Panc1 (cell line): ENCODE measurements at regions not wholly inside any gene's neighbourhood (a gene's known extent, or its start where the extent isn't known, plus 50 kb on each side); places are given as distances from the start of the nearest gene placed in this dataset.

Experiments used
- ATAC-seq: fragments of 200-7000 bp; cut with Tn5 transposase; 2 replicates; pipeline ENCODE4 v1.9.1; 2020; ENCODE audit warnings: mild to moderate bottlenecking, moderate library complexity
- BruUV-seq: library from RNA; stranded (reverse); fragments of 400-500 nt; replicated peaks from 2 replicates; lab custom pipeline; 2021; lab: Mats Ljungman, UMichigan
- CTCF ChIA-PET: fragments of 300-600 bp; sonication (Branson Sonifier 250); formaldehyde crosslinking; loops from one replicate; lab custom pipeline; 2022; ENCODE audit warnings: antibody characterized with exemption; lab: Charles Lee
- POLR2A ChIA-PET: fragments of 300-600 bp; sonication (Branson Sonifier 250); formaldehyde crosslinking; loops from one replicate; lab custom pipeline; 2022; ENCODE audit warnings: antibody characterized with exemption; lab: Charles Lee
- DNase-seq: peaks from one replicate; pipeline ENCODE4 v3.0.0-alpha.2; 2010; ENCODE audit warnings: low read depth, low spot score
- H3K27ac ChIP-seq: 2 replicates; pipeline ENCODE4 v1.5.1; 2011; ENCODE audit warnings: mild to moderate bottlenecking, low read length, inconsistent platforms
- H3K27me3 ChIP-seq: fragments of 200-500 bp; sonication (Bioruptor generic); 2 replicates; pipeline ENCODE4 v1.6.0; 2014; ENCODE audit warnings: low read length, inconsistent platforms; ENCODE audit not compliant: control insufficient read depth, insufficient read depth
- H3K36me3 ChIP-seq: fragments of 200-500 bp; sonication (Bioruptor generic); 2 replicates; pipeline ENCODE4 v1.5.1; 2014; ENCODE audit warnings: inconsistent platforms, mild to moderate bottlenecking, low read length, moderate library complexity; ENCODE audit not compliant: control insufficient read depth, insufficient read depth
- H3K4me1 ChIP-seq: 2 replicates; pipeline ENCODE4 v1.5.1; 2011; ENCODE audit warnings: inconsistent platforms, mild to moderate bottlenecking, low read length, moderate library complexity; ENCODE audit not compliant: control insufficient read depth, insufficient read depth
- H3K4me3 ChIP-seq, 2 experiments: 2 replicates each; pipeline ENCODE4 v1.5.1; 2011 to 2012; ENCODE audit warnings: low read depth in 2 of 2, low read length in 2 of 2, mild to moderate bottlenecking in 2 of 2, inconsistent platforms in 1 of 2, moderate library complexity in 1 of 2
- H3K9me3 ChIP-seq: fragments of 200-500 bp; sonication (Bioruptor generic); 2 replicates; pipeline ENCODE4 v1.5.1; 2014; ENCODE audit warnings: low read depth, mild to moderate bottlenecking, inconsistent platforms, low read length, moderate library complexity; ENCODE audit not compliant: control insufficient read depth, insufficient read depth
- POLR2AphosphoS5 ChIP-seq: IDR thresholded peaks from 2 replicates; pipeline ENCODE4 v1.6.1; 2012; ENCODE audit warnings: mild to moderate bottlenecking, low read depth, low read length, moderate library complexity
- SIN3A ChIP-seq: IDR thresholded peaks from 2 replicates; pipeline ENCODE4 v1.6.1; 2012; ENCODE audit warnings: low read depth, mild to moderate bottlenecking, low read length, moderate library complexity, borderline replicate concordance; ENCODE audit not compliant: insufficient read depth
- TCF7L2 ChIP-seq: IDR thresholded peaks from 2 replicates; pipeline ENCODE4 v1.6.1; 2011; ENCODE audit warnings: mild to moderate bottlenecking, low read depth, low read length, inconsistent platforms
- in situ Hi-C: cut with HindIII; loops from 2 replicates; pipeline ENCODE4 v1.10.0; 2016; ENCODE audit warnings: low sequenced_read_pairs, low pct_unique_long_range_greater_than_20kb
- intact Hi-C: fragments of 100-400 bp; cut with micrococcal nuclease; formaldehyde crosslinking; loops from one replicate; pipeline ENCODE4 v1.10.0; 2022; ENCODE audit not compliant: unreplicated experiment
- TF ChIP-seq, protein P1 (sequence below), 2 experiments: IDR thresholded peaks; 2 replicates each; pipeline ENCODE4 v1.6.1; 2011 to 2012; ENCODE audit warnings: low read depth in 2 of 2, control low read depth in 1 of 2, low read length in 1 of 2, mild to moderate bottlenecking in 1 of 2, moderate library complexity in 1 of 2; ENCODE audit not compliant: insufficient read depth in 1 of 2
- TF ChIP-seq, protein P2 (sequence below): fragments of 450-650 bp; IDR thresholded peaks from 2 replicates; pipeline ENCODE4 v1.5.1; 2017; ENCODE audit warnings: mild to moderate bottlenecking

DNA sequence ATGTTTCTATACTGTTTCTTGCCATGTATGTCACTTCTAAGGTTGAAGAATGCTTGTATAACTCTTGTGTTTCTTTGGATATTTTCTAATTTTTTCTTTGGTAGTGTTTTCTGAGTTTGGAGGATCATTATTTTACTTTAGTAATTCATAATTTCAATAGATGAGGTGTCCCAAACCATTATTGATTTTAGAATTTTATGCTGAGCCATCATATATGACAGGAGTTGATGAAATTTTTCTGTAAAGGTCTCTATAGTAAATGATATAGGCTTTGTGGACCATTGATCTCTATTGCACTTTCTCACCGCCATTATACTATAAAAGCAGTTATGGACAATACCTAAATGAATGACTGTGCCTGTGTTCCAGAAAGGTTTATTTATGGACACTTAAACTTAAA lies 183.3 kb upstream of the PPP1R3A start:
- DNase-seq, result no peak
- in situ Hi-C loops, result no loop called here

DNA sequence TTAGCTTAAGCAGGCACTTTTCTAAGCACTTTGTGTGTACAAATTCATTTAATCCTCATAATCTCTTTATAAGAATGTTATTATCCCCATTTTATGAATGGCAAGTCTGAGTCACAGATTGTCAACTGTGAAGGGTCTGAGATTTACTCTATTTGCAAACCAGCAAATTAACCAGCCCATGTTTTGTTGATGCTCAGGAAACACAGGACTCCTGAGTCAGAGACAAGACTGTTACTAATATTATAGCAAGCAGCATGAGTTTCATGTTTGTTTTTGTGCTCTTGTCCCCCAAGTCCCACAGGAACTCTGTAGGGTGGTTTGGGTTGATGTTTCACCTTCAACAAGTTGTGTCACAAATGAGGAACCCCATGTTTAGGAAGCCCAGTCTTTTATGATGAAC lies 182.0 kb upstream of the PPP1R3A start:
- BruUV-seq, result no TSS peak
- intact Hi-C loops (no loop called here), in situ Hi-C loops (no loop called here)
- no peak for DNase-seq
- no peaks in the 10 kb centered on the region for H3K27me3 ChIP-seq
- no peak for ATAC-seq
- H3K27ac ChIP-seq, result no peak overlapping the region
- no peak for TF ChIP-seq TCF7L2
- TF ChIP-seq, protein P1, sequence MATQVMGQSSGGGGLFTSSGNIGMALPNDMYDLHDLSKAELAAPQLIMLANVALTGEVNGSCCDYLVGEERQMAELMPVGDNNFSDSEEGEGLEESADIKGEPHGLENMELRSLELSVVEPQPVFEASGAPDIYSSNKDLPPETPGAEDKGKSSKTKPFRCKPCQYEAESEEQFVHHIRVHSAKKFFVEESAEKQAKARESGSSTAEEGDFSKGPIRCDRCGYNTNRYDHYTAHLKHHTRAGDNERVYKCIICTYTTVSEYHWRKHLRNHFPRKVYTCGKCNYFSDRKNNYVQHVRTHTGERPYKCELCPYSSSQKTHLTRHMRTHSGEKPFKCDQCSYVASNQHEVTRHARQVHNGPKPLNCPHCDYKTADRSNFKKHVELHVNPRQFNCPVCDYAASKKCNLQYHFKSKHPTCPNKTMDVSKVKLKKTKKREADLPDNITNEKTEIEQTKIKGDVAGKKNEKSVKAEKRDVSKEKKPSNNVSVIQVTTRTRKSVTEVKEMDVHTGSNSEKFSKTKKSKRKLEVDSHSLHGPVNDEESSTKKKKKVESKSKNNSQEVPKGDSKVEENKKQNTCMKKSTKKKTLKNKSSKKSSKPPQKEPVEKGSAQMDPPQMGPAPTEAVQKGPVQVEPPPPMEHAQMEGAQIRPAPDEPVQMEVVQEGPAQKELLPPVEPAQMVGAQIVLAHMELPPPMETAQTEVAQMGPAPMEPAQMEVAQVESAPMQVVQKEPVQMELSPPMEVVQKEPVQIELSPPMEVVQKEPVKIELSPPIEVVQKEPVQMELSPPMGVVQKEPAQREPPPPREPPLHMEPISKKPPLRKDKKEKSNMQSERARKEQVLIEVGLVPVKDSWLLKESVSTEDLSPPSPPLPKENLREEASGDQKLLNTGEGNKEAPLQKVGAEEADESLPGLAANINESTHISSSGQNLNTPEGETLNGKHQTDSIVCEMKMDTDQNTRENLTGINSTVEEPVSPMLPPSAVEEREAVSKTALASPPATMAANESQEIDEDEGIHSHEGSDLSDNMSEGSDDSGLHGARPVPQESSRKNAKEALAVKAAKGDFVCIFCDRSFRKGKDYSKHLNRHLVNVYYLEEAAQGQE (IDR thresholded peaks at IDR 0.05; ENCODE audit: insufficient read depth in 1 of 2, low read depth in 2 of 2, low read length in 1 of 2), result no peak
- no peak for TF ChIP-seq SIN3A
- TF ChIP-seq, protein P2, sequence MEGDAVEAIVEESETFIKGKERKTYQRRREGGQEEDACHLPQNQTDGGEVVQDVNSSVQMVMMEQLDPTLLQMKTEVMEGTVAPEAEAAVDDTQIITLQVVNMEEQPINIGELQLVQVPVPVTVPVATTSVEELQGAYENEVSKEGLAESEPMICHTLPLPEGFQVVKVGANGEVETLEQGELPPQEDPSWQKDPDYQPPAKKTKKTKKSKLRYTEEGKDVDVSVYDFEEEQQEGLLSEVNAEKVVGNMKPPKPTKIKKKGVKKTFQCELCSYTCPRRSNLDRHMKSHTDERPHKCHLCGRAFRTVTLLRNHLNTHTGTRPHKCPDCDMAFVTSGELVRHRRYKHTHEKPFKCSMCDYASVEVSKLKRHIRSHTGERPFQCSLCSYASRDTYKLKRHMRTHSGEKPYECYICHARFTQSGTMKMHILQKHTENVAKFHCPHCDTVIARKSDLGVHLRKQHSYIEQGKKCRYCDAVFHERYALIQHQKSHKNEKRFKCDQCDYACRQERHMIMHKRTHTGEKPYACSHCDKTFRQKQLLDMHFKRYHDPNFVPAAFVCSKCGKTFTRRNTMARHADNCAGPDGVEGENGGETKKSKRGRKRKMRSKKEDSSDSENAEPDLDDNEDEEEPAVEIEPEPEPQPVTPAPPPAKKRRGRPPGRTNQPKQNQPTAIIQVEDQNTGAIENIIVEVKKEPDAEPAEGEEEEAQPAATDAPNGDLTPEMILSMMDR, result no peak
- TF ChIP-seq POLR2AphosphoS5, result no peak
- no peaks in the 10 kb centered on the region for H3K36me3 ChIP-seq
- no peaks in the 10 kb centered on the region for H3K4me1 ChIP-seq
- no peak overlapping the region for H3K4me3 ChIP-seq
- ChIA-PET POLR2A (no interaction called here), CTCF (no interaction called here)
- no peaks in the 10 kb centered on the region for H3K9me3 ChIP-seq

More for the DNA sequence above, 183.3 kb upstream of the PPP1R3A start:
- TF ChIP-seq POLR2AphosphoS5 (no peak), SIN3A (no peak), TCF7L2 (no peak)
- TF ChIP-seq, protein P1 (IDR thresholded peaks at IDR 0.05; ENCODE audit: insufficient read depth in 1 of 2, low read depth in 2 of 2, low read length in 1 of 2), result no peak
- TF ChIP-seq, protein P2, result no peak
- Histone ChIP-seq H3K36me3 (no peaks in the 10 kb centered on the region), H3K4me1 (no peaks in the 10 kb centered on the region), H3K9me3 (no peaks in the 10 kb centered on the region), H3K27ac (no peak overlapping the region), H3K4me3 (no peak overlapping the region), H3K27me3 (no peaks in the 10 kb centered on the region)
- ChIA-PET POLR2A (no interaction called here), CTCF (no interaction called here)
- BruUV-seq, result no TSS peak
- intact Hi-C loops, result no loop called here
- ATAC-seq, result no peak
